BLaER1 (cell line): ENCODE measurements at regions not wholly inside any gene's neighbourhood (a gene's known extent, or its start where the extent isn't known, plus 50 kb on each side); places are given as distances from the start of the nearest gene placed in this dataset.

ENCODE experiments used
- H3K27ac ChIP-seq: shearing (Covaris generic); formaldehyde crosslinking; 2 replicates; pipeline ENCODE4 v1.8.1; 2022
- H3K27me3 ChIP-seq: shearing (Covaris generic); formaldehyde crosslinking; 2 replicates; pipeline ENCODE4 v1.8.1; 2022
- H3K36me3 ChIP-seq: shearing (Covaris generic); formaldehyde crosslinking; 2 replicates; pipeline ENCODE4 v1.8.1; 2022
- H3K4me1 ChIP-seq: shearing (Covaris generic); formaldehyde crosslinking; 2 replicates; pipeline ENCODE4 v1.8.1; 2022
- H3K4me2 ChIP-seq: shearing (Covaris generic); formaldehyde crosslinking; 2 replicates; pipeline ENCODE4 v1.8.1; 2022
- H3K4me3 ChIP-seq: shearing (Covaris generic); formaldehyde crosslinking; 2 replicates; pipeline ENCODE4 v1.8.1; 2022
- H3K9ac ChIP-seq: shearing (Covaris generic); formaldehyde crosslinking; 2 replicates; pipeline ENCODE4 v1.8.1; 2022
- H3K9me3 ChIP-seq: shearing (Covaris generic); formaldehyde crosslinking; 2 replicates; pipeline ENCODE4 v1.8.1; 2022
- H4K20me1 ChIP-seq: shearing (Covaris generic); formaldehyde crosslinking; 2 replicates; pipeline ENCODE4 v1.8.1; 2022
- Cebpa-rat ChIP-seq: shearing (Covaris generic); IDR thresholded peaks from 2 replicates; pipeline ENCODE4 v1.8.1; 2022

DNA sequence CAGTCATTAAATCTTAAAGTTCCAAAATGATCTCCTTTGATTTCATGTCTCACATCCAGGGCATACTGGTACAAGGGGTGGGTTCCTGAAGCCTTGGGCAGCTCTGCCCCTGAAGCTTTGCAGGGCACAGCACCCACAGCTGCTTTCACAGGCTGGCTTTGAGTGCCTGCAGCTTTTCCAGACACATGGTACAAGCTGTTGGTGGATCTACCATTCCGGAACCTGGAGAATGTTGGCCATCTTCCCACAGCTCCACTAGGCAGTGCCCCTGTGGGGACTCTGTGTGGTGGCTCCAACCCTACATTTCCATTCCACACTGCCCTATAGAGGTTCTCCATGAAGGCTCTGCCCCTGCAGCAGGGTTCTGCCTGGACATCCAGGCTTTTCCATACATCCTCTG is 211.1 kb upstream of the THBS1 start:
- Histone ChIP-seq H3K4me3 (no peak overlapping the region), H3K27me3 (no peaks in the 10 kb centered on the region), H3K4me1 (no peaks in the 10 kb centered on the region), H3K36me3 (no peaks in the 10 kb centered on the region), H4K20me1 (no peaks in the 10 kb centered on the region), H3K27ac (no peak overlapping the region), H3K4me2 (no peak overlapping the region), H3K9ac (no peak overlapping the region), H3K9me3 (peaks cover 11% of the 10 kb centered on the region)
- TF ChIP-seq Cebpa-rat: no peak

DNA sequence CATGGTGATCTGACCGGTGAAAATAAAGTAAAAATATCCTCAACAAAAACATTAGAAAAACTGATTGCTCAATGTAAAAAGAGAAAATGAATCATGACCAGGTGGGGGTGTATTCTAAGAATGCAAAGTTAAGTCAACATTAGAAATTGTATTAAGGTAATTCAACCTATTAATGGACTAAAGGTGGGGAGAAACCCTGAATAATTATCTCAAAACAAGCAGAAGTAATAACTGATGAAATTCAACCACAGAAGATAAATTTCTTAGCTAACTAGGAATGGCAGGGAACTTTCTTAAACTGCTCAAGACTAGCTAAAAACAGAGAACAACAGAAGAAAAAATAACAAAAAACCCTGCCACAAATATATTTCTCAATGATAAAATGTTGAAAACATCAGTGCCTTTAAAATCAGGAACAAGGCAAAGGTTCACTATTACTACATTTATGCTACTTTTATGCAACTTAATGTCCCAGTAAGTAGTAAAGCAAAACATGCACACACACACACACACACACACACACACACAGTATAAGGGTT is 204.4 kb upstream of the THBS1 start:
- H3K27ac ChIP-seq: no peak overlapping the region
- no peaks in the 10 kb centered on the region for H3K36me3 ChIP-seq
- no peak overlapping the region for H3K4me2 ChIP-seq
- no peak overlapping the region for H3K4me3 ChIP-seq
- no peaks in the 10 kb centered on the region for H4K20me1 ChIP-seq
- H3K9me3 ChIP-seq: peaks cover 1% of the 10 kb centered on the region
- no peak overlapping the region for H3K9ac ChIP-seq
- no peaks in the 10 kb centered on the region for H3K4me1 ChIP-seq
- H3K27me3 ChIP-seq: no peaks in the 10 kb centered on the region
- no peak for TF ChIP-seq Cebpa-rat

GRCh38 chr15:39381517-39381916 is 199.4 kb upstream of the THBS1 start:
- Histone ChIP-seq H4K20me1 (no peaks in the 10 kb centered on the region), H3K9me3 (no peaks in the 10 kb centered on the region), H3K4me3 (no peak overlapping the region), H3K36me3 (no peaks in the 10 kb centered on the region), H3K9ac (no peak overlapping the region), H3K27me3 (no peaks in the 10 kb centered on the region), H3K27ac (no peak overlapping the region), H3K4me2 (no peak overlapping the region), H3K4me1 (no peaks in the 10 kb centered on the region)
- TF ChIP-seq Cebpa-rat: no peak

GRCh38 chr15:39388118-39388517 is 192.8 kb upstream of the THBS1 start:
- Histone ChIP-seq H3K27ac (no peak overlapping the region), H4K20me1 (no peaks in the 10 kb centered on the region), H3K9me3 (no peaks in the 10 kb centered on the region), H3K4me3 (no peak overlapping the region), H3K27me3 (no peaks in the 10 kb centered on the region), H3K4me1 (no peaks in the 10 kb centered on the region), H3K9ac (no peak overlapping the region), H3K36me3 (no peaks in the 10 kb centered on the region), H3K4me2 (no peak overlapping the region)
- no peak for TF ChIP-seq Cebpa-rat

- H3K36me3 ChIP-seq: no peaks in the 10 kb centered on the region
- H3K4me1 ChIP-seq: no peaks in the 10 kb centered on the region
- no peak overlapping the region for H3K9ac ChIP-seq
- H3K4me2 ChIP-seq: no peak overlapping the region
- no peaks in the 10 kb centered on the region for H3K27me3 ChIP-seq
- no peak overlapping the region for H3K4me3 ChIP-seq
- no peaks in the 10 kb centered on the region for H4K20me1 ChIP-seq
- TF ChIP-seq Cebpa-rat: no peak
- no peak overlapping the region for H3K27ac ChIP-seq
- no peaks in the 10 kb centered on the region for H3K9me3 ChIP-seq
Measured at GRCh38 chr15:39391230-39391629, 189.6 kb upstream of the THBS1 start.

DNA sequence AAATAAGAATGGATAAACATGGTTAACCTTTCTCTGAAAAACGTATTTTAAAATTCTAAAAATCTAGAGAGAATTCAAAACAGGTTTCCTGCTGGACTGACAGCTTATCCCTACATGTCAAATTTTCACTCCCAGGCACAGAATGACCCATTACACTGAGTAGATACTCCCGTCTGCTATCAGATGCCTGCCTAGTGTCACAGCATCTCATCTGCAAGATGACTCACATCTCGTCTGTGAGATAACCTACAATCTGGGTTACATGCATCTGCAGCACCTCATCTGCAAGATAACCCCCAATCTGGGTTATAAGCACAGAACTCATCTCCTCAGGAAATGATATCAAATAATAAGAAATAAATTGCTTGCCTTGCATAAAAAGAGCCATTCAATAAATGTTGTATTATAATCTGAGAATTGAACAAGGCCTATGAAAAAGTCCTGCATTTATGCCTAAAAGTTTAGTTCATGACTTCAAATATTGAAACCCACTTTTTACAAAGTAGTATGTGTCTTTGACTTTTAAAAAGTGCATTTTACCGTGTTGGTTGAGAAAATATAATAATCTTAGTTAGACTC is 188.3 kb upstream of the THBS1 start:
- Histone ChIP-seq H3K27me3 (no peaks in the 10 kb centered on the region), H3K4me3 (no peak overlapping the region), H3K9me3 (no peaks in the 10 kb centered on the region), H3K27ac (no peak overlapping the region), H4K20me1 (no peaks in the 10 kb centered on the region), H3K4me1 (peaks cover 10% of the 10 kb centered on the region), H3K9ac (no peak overlapping the region), H3K4me2 (no peak overlapping the region), H3K36me3 (no peaks in the 10 kb centered on the region)
- TF ChIP-seq Cebpa-rat: no peak

- H3K4me1 ChIP-seq: peaks cover 16% of the 10 kb centered on the region
- no peak overlapping the region for H3K27ac ChIP-seq
- H3K36me3 ChIP-seq: no peaks in the 10 kb centered on the region
- no peak for TF ChIP-seq Cebpa-rat
- H3K4me3 ChIP-seq: no peak overlapping the region
- H3K9me3 ChIP-seq: no peaks in the 10 kb centered on the region
- no peak overlapping the region for H3K4me2 ChIP-seq
- H3K27me3 ChIP-seq: no peaks in the 10 kb centered on the region
- no peaks in the 10 kb centered on the region for H4K20me1 ChIP-seq
- H3K9ac ChIP-seq: no peak overlapping the region
Measured at GRCh38 chr15:39393575-39394335, 187.1 kb upstream of the THBS1 start.

GRCh38 chr15:39394496-39394895 is 186.4 kb upstream of the THBS1 start:
- Histone ChIP-seq H3K4me1 (peaks cover 16% of the 10 kb centered on the region), H3K4me3 (no peak overlapping the region), H3K9me3 (no peaks in the 10 kb centered on the region), H3K4me2 (no peak overlapping the region), H3K27ac (no peak overlapping the region), H3K9ac (no peak overlapping the region), H3K27me3 (no peaks in the 10 kb centered on the region), H4K20me1 (no peaks in the 10 kb centered on the region), H3K36me3 (no peaks in the 10 kb centered on the region)
- TF ChIP-seq Cebpa-rat: no peak

GRCh38 chr15:39396979-39397615 is 183.8 kb upstream of the THBS1 start:
- Histone ChIP-seq H3K9me3 (no peaks in the 10 kb centered on the region), H3K27ac (no peak overlapping the region), H3K27me3 (no peaks in the 10 kb centered on the region), H3K4me2 (peak overlapping the region; percentile 28), H4K20me1 (no peaks in the 10 kb centered on the region), H3K4me3 (no peak overlapping the region), H3K4me1 (peaks cover 16% of the 10 kb centered on the region), H3K36me3 (no peaks in the 10 kb centered on the region), H3K9ac (no peak overlapping the region)
- TF ChIP-seq Cebpa-rat: peak; percentile 48; the same call in 1 of the 2 replicates

DNA sequence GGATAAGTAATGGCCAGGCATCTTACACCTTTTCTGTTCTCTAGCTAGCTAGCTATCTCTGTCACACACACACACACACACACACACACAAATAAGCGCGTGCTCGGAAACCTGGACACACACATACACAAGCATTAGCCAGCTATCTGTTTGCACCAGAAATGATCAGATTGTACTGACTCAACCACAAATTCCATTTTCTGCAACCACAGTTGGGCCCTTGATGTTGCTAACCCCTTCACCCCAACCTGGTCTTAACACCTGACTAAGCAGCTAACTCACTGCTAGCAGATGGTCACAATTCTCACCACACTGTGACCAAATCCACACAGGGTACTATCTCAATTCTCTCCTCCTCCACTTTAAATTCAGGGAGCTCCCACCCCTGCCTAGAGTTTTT is 183.0 kb upstream of the THBS1 start:
- no peaks in the 10 kb centered on the region for H3K27me3 ChIP-seq
- peaks cover 16% of the 10 kb centered on the region for H3K4me1 ChIP-seq
- TF ChIP-seq Cebpa-rat: no peak
- no peak overlapping the region for H3K4me2 ChIP-seq
- no peaks in the 10 kb centered on the region for H4K20me1 ChIP-seq
- no peak overlapping the region for H3K9ac ChIP-seq
- no peaks in the 10 kb centered on the region for H3K36me3 ChIP-seq
- H3K27ac ChIP-seq: no peak overlapping the region
- no peaks in the 10 kb centered on the region for H3K9me3 ChIP-seq
- no peak overlapping the region for H3K4me3 ChIP-seq
